Smooth muscle cell (in vitro differentiated cells): ENCODE measurements at regions not wholly inside any gene's neighbourhood (a gene's known extent, or its start where the extent isn't known, plus 50 kb on each side); places are given as distances from the start of the nearest gene placed in this dataset.

Experiments
- DNase-seq: peaks from one replicate; lab custom pipeline; 2025; ENCODE audit not compliant: unreplicated experiment; lab: John Stamatoyannopoulos, UW
- H2AFZ ChIP-seq: fragments of 200-600 bp; sonication (generic); 2 replicates; pipeline ENCODE4 v1.6.0; 2016; ENCODE audit warnings: antibody characterized with exemption, low read depth, mild to moderate bottlenecking
- H3F3A ChIP-seq: fragments of 200-600 bp; sonication (generic); 2 replicates; pipeline ENCODE4 v1.6.0; 2017; ENCODE audit warnings: antibody characterized with exemption, low read depth
- H3K27ac ChIP-seq: fragments of 200-600 bp; sonication (generic); 2 replicates; pipeline ENCODE4 v1.5.1; 2016; ENCODE audit warnings: low read depth, mild to moderate bottlenecking
- H3K27me3 ChIP-seq: fragments of 200-600 bp; sonication (generic); 2 replicates; pipeline ENCODE4 v1.6.1; 2016; ENCODE audit warnings: low read depth, mild to moderate bottlenecking
- H3K36me3 ChIP-seq: fragments of 200-600 bp; sonication (generic); 2 replicates; pipeline ENCODE4 v1.5.1; 2016; ENCODE audit warnings: low read depth
- H3K4me1 ChIP-seq: fragments of 200-600 bp; sonication (generic); 2 replicates; pipeline ENCODE4 v1.5.1; 2016; ENCODE audit warnings: low read depth
- H3K4me2 ChIP-seq: fragments of 200-600 bp; sonication (generic); 2 replicates; pipeline ENCODE4 v1.6.0; 2016; ENCODE audit warnings: mild to moderate bottlenecking
- H3K4me3 ChIP-seq: fragments of 200-600 bp; sonication (generic); 2 replicates; pipeline ENCODE4 v1.5.1; 2016; ENCODE audit warnings: mild to moderate bottlenecking
- H3K79me2 ChIP-seq: fragments of 200-600 bp; sonication (generic); 2 replicates; pipeline ENCODE4 v1.6.0; 2016; ENCODE audit warnings: low read depth, mild to moderate bottlenecking
- H3K9ac ChIP-seq: fragments of 200-600 bp; sonication (generic); 2 replicates; pipeline ENCODE4 v1.6.0; 2016; ENCODE audit warnings: low read depth
- H3K9me3 ChIP-seq: fragments of 200-600 bp; sonication (generic); replicated peaks from 2 replicates; pipeline ENCODE4 v1.5.1; 2016; ENCODE audit warnings: low read depth
- H4K20me1 ChIP-seq: fragments of 200-600 bp; sonication (generic); 2 replicates; pipeline ENCODE4 v1.6.0; 2016; ENCODE audit warnings: low read depth
- CTCF ChIP-seq: fragments of 200-600 bp; sonication (generic); IDR thresholded peaks from 2 replicates; pipeline ENCODE4 v1.5.1; 2017; ENCODE audit warnings: borderline replicate concordance, mild to moderate bottlenecking, antibody characterized with exemption; ENCODE audit not compliant: insufficient read depth, poor library complexity, severe bottlenecking
- WGBS: methylation state at CpG from one replicate; pipeline ENCODE4 v1.1.7; 2016; ENCODE audit warnings: low lambda C conversion rate; 5-methylcytosine and 5-hydroxymethylcytosine counted together

DNA sequence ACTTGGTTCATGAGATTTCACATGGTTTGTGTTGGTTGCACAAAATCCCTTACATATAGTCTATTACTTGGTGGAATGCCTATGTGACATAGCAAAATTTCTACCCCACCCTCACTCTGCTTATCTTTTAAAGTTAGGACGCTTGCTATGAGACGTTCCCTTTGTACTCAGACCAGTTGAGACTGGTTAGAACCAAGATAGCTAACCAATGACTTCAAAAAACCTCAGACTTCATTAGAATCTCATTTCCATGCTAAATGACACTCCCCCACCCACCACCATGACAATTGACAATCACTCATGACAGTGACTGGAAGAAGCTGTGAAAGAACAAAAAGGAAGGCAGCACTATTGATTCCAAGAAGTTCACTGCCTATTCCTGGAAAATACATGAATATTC is 313.6 kb downstream of the ETS1 start:
- Histone ChIP-seq H3K27ac (no peak overlapping the region), H3K4me3 (no peak overlapping the region), H3K9ac (no peak overlapping the region), H3K79me2 (no peaks in the 10 kb centered on the region), H3K9me3 (peaks cover 3% of the 10 kb centered on the region), H4K20me1 (no peaks in the 10 kb centered on the region), H3K27me3 (no peaks in the 10 kb centered on the region), H3K4me2 (no peak overlapping the region), H3F3A (no peaks in the 10 kb centered on the region), H2AFZ (no peak overlapping the region), H3K4me1 (no peaks in the 10 kb centered on the region), H3K36me3 (no peaks in the 10 kb centered on the region)
- no peak for TF ChIP-seq CTCF
- WGBS = 92% methylated on average over 2 of the region's 2 CpGs
- no peak for DNase-seq

GRCh38 chr11:128271401-128271800 is 316.0 kb downstream of the ETS1 start:
- Histone ChIP-seq H3F3A (no peaks in the 10 kb centered on the region), H3K4me2 (no peak overlapping the region), H3K27me3 (no peaks in the 10 kb centered on the region), H3K36me3 (no peaks in the 10 kb centered on the region), H3K9ac (no peak overlapping the region), H3K79me2 (no peaks in the 10 kb centered on the region), H3K4me1 (no peaks in the 10 kb centered on the region), H3K9me3 (peaks cover 3% of the 10 kb centered on the region), H3K4me3 (no peak overlapping the region), H3K27ac (no peak overlapping the region), H2AFZ (no peak overlapping the region), H4K20me1 (no peaks in the 10 kb centered on the region)
- no peak for TF ChIP-seq CTCF
- no peak for DNase-seq
- 97% methylated on average over 1 of the region's 1 CpG for WGBS

- no peak overlapping the region for H3K9ac ChIP-seq
These were observed 317.9 kb downstream of the ETS1 start for GRCh38 chr11:128269466-128269865.

More at GRCh38 chr11:128269466-128269865, 317.9 kb downstream of the ETS1 start:
- H3K36me3 ChIP-seq = no peaks in the 10 kb centered on the region
- H3K4me1 ChIP-seq = no peaks in the 10 kb centered on the region
- no peak overlapping the region for H3K4me2 ChIP-seq
- DNase-seq = no peak
- no peaks in the 10 kb centered on the region for H4K20me1 ChIP-seq
- WGBS = 100% methylated on average over 1 of the region's 1 CpG
- no peaks in the 10 kb centered on the region for H3K9me3 ChIP-seq
- no peak for TF ChIP-seq CTCF
- H3K4me3 ChIP-seq = no peak overlapping the region
- no peak overlapping the region for H2AFZ ChIP-seq
- H3F3A ChIP-seq = no peaks in the 10 kb centered on the region
- H3K79me2 ChIP-seq = no peaks in the 10 kb centered on the region
- H3K27me3 ChIP-seq = no peaks in the 10 kb centered on the region
- no peak overlapping the region for H3K27ac ChIP-seq
